Smooth muscle cell (in vitro differentiated cells): ENCODE measurements at regions not wholly inside any gene's neighbourhood (a gene's known extent, or its start where the extent isn't known, plus 50 kb on each side); places are given as distances from the start of the nearest gene placed in this dataset.

Experiments used
- DNase-seq: peaks from one replicate; lab custom pipeline; 2025; ENCODE audit not compliant: unreplicated experiment; lab: John Stamatoyannopoulos, UW
- H2AFZ ChIP-seq: fragments of 200-600 bp; sonication (generic); 2 replicates; pipeline ENCODE4 v1.6.0; 2016; ENCODE audit warnings: antibody characterized with exemption, low read depth, mild to moderate bottlenecking
- H3F3A ChIP-seq: fragments of 200-600 bp; sonication (generic); 2 replicates; pipeline ENCODE4 v1.6.0; 2017; ENCODE audit warnings: antibody characterized with exemption, low read depth
- H3K27ac ChIP-seq: fragments of 200-600 bp; sonication (generic); 2 replicates; pipeline ENCODE4 v1.5.1; 2016; ENCODE audit warnings: low read depth, mild to moderate bottlenecking
- H3K27me3 ChIP-seq: fragments of 200-600 bp; sonication (generic); 2 replicates; pipeline ENCODE4 v1.6.1; 2016; ENCODE audit warnings: low read depth, mild to moderate bottlenecking
- H3K36me3 ChIP-seq: fragments of 200-600 bp; sonication (generic); 2 replicates; pipeline ENCODE4 v1.5.1; 2016; ENCODE audit warnings: low read depth
- H3K4me1 ChIP-seq: fragments of 200-600 bp; sonication (generic); 2 replicates; pipeline ENCODE4 v1.5.1; 2016; ENCODE audit warnings: low read depth
- H3K4me2 ChIP-seq: fragments of 200-600 bp; sonication (generic); 2 replicates; pipeline ENCODE4 v1.6.0; 2016; ENCODE audit warnings: mild to moderate bottlenecking
- H3K4me3 ChIP-seq: fragments of 200-600 bp; sonication (generic); 2 replicates; pipeline ENCODE4 v1.5.1; 2016; ENCODE audit warnings: mild to moderate bottlenecking
- H3K79me2 ChIP-seq: fragments of 200-600 bp; sonication (generic); 2 replicates; pipeline ENCODE4 v1.6.0; 2016; ENCODE audit warnings: low read depth, mild to moderate bottlenecking
- H3K9ac ChIP-seq: fragments of 200-600 bp; sonication (generic); 2 replicates; pipeline ENCODE4 v1.6.0; 2016; ENCODE audit warnings: low read depth
- H3K9me3 ChIP-seq: fragments of 200-600 bp; sonication (generic); replicated peaks from 2 replicates; pipeline ENCODE4 v1.5.1; 2016; ENCODE audit warnings: low read depth
- H4K20me1 ChIP-seq: fragments of 200-600 bp; sonication (generic); 2 replicates; pipeline ENCODE4 v1.6.0; 2016; ENCODE audit warnings: low read depth
- whole genome bisulfite sequencing: methylation state at CpG from one replicate; pipeline ENCODE4 v1.1.7; 2016; ENCODE audit warnings: low lambda C conversion rate; 5-methylcytosine and 5-hydroxymethylcytosine counted together
- TF ChIP-seq, protein P1 (sequence below): fragments of 200-600 bp; sonication (generic); IDR thresholded peaks from 2 replicates; pipeline ENCODE4 v1.5.1; 2017; ENCODE audit warnings: borderline replicate concordance, mild to moderate bottlenecking, antibody characterized with exemption; ENCODE audit not compliant: insufficient read depth, poor library complexity, severe bottlenecking

GRCh38 chr5:168162464-168162863 is 129.0 kb upstream of the WWC1 start:
- no peak for DNase-seq
- peaks cover 12% of the 10 kb centered on the region for H3K4me1 ChIP-seq
- no peaks in the 10 kb centered on the region for H3K27me3 ChIP-seq
- H3K36me3 ChIP-seq, result no peaks in the 10 kb centered on the region
- H3K79me2 ChIP-seq, result no peaks in the 10 kb centered on the region
- H3F3A ChIP-seq, result no peaks in the 10 kb centered on the region
- no peak overlapping the region for H3K9ac ChIP-seq
- 84% methylated on average over 16 of the region's 16 CpGs for WGBS
- H2AFZ ChIP-seq, result no peak overlapping the region
- H3K27ac ChIP-seq, result no peak overlapping the region
- no peaks in the 10 kb centered on the region for H3K9me3 ChIP-seq
- no peak overlapping the region for H3K4me2 ChIP-seq
- H3K4me3 ChIP-seq, result no peak overlapping the region
- H4K20me1 ChIP-seq, result no peaks in the 10 kb centered on the region
- TF ChIP-seq, protein P1, sequence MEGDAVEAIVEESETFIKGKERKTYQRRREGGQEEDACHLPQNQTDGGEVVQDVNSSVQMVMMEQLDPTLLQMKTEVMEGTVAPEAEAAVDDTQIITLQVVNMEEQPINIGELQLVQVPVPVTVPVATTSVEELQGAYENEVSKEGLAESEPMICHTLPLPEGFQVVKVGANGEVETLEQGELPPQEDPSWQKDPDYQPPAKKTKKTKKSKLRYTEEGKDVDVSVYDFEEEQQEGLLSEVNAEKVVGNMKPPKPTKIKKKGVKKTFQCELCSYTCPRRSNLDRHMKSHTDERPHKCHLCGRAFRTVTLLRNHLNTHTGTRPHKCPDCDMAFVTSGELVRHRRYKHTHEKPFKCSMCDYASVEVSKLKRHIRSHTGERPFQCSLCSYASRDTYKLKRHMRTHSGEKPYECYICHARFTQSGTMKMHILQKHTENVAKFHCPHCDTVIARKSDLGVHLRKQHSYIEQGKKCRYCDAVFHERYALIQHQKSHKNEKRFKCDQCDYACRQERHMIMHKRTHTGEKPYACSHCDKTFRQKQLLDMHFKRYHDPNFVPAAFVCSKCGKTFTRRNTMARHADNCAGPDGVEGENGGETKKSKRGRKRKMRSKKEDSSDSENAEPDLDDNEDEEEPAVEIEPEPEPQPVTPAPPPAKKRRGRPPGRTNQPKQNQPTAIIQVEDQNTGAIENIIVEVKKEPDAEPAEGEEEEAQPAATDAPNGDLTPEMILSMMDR, result no peak

DNA sequence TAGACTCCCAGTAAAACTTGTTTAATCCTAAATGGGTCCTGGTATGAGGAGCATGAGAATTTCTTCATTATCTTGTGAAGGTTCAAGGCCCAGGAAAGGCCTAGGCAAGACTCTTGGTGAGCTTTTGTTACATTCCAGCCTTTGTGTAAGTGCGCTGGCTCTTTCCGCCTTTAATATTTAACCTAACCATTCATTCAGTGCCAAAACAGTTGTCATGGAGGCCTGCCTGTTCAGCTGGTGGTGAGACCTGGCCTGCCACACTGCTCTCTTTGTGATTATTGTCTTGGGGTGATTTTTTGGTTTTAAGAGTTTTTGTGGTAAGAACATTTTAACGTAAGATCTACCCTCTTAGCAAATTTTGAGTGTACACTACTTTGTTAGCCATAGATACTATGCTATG is 127.5 kb upstream of the WWC1 start:
- Histone ChIP-seq H3K4me2 (no peak overlapping the region), H3K9me3 (no peaks in the 10 kb centered on the region), H3K4me1 (peaks cover 12% of the 10 kb centered on the region), H3K36me3 (no peaks in the 10 kb centered on the region), H3F3A (no peaks in the 10 kb centered on the region), H4K20me1 (no peaks in the 10 kb centered on the region), H3K4me3 (no peak overlapping the region), H3K9ac (no peak overlapping the region), H3K27me3 (no peaks in the 10 kb centered on the region), H2AFZ (no peak overlapping the region), H3K27ac (no peak overlapping the region), H3K79me2 (no peaks in the 10 kb centered on the region)
- TF ChIP-seq, protein P1, result no peak
- 97% methylated on average over 3 of the region's 3 CpGs for WGBS
- no peak for DNase-seq

DNA sequence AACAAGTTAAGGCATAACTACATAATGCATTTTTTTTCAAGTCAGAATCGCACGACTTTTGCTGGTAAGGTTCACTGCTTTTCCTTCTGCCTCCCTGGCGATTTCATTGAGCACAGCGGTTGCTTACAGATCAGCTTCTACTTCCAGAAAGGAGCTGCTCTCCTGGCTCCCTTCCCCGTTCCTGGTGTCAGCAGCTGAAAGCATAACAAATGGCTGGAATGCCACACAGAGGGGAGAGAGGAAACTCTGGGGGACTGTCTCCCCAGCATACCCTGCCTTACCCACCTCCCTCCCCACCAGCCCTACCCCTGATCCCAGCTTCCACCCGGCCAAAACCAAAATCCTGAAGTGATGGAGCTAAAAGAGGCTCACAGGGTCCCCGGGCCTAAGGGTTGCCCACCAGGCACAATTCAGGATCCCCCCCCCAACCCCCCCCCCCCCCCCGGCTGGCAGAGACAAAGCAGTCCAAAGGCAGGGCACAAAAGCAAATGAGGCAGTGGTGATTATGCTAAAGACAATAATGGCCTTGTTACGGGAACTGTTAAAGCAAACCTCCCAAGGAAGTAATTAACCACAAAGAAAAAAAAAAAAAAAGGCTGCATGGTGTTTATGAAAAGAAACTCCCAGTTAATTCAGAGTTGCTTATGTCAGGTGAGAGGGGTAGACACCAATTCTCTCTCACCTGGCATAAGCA is 126.1 kb upstream of the WWC1 start:
- Histone ChIP-seq H3K27ac (no peak overlapping the region), H3K27me3 (no peaks in the 10 kb centered on the region), H3K9ac (no peak overlapping the region), H3K36me3 (no peaks in the 10 kb centered on the region), H3K4me3 (no peak overlapping the region), H3K4me2 (no peak overlapping the region), H3K9me3 (no peaks in the 10 kb centered on the region), H3F3A (no peaks in the 10 kb centered on the region), H2AFZ (peak overlapping the region; percentile 37), H3K4me1 (peaks cover 12% of the 10 kb centered on the region), H4K20me1 (no peaks in the 10 kb centered on the region), H3K79me2 (no peaks in the 10 kb centered on the region)
- DNase-seq, result no peak
- WGBS, result 34% methylated on average over 8 of the region's 9 CpGs
- TF ChIP-seq, protein P1, result no peak

DNA sequence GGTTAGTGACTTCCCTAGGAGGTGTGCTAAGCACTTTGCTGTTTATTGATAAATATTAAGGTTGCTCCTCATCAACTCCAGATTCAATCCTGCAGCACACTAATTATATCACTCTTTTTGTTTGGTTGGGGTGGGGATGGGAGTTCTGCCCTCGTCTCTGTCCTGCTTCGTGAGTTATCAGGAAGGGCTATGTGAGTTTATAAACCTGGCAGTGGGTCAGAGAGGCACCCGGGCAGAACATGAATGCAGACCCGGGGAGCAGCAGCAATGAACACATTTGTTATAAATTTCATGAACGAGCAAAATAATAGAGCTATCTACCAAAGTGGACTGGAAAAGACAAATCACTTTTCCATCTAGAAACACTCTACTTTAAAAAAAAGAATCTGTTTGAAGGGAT is 125.5 kb upstream of the WWC1 start:
- TF ChIP-seq, protein P1, result no peak
- 71% methylated on average over 5 of the region's 5 CpGs for WGBS
- Histone ChIP-seq H3K79me2 (no peaks in the 10 kb centered on the region), H3K9me3 (no peaks in the 10 kb centered on the region), H3K4me2 (no peak overlapping the region), H4K20me1 (no peaks in the 10 kb centered on the region), H3K27ac (no peak overlapping the region), H3K9ac (no peak overlapping the region), H3K27me3 (no peaks in the 10 kb centered on the region), H3K4me3 (no peak overlapping the region), H3K4me1 (peaks cover 12% of the 10 kb centered on the region), H3F3A (no peaks in the 10 kb centered on the region), H2AFZ (no peak overlapping the region), H3K36me3 (no peaks in the 10 kb centered on the region)
- no peak for DNase-seq
